ENCODE measurements at regions not wholly inside any gene's neighbourhood (a gene's known extent, or its start where the extent isn't known, plus 50 kb on each side); places are given as distances from the start of the nearest gene placed in this dataset.
"Not testable (repeated sequence)": the region's sequence is repeated elsewhere in the genome, so short reads cannot be mapped to it uniquely, and the experiment has no call there.

DNA sequence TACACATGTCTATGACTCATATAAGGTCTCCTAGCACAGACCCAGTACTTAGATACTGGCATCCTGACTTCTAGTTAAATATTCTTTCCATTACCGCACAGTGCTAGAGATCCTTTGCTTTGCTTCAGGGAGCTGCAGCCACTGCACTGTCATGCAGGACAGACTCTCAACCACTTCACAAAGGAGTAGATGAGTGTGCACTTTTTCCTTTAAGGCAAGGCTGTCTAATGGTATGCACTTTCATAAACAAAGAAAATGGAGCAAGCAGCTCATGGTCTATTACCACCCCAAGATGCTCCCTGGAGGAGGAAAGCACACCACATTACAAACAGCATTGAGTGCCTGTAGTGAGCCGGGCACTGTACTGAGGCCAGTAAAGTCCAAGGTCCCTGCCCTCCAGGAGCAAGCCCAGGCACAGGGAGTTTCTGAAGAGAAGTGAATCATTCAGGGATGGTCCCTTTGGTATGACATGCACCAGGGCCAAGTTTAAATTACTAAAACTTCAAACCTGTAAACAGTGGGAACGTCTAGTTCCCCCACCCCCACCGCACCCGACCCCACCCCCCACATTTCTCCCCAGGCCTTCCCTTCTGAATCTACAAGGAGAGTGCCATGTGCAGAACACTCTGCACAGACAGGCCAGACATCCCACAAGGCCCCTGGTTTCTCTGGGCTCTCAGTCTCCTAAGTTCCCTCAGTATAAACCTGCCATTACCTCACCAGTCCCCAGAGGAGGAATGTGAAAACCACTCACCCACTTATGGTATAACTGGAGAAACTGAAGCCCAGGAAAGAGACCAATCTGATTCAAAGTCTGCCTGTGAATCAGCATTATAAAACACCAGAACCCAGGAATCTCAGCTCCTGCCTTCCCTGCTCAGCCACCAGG lies 107.8 kb upstream of the BCL6 start:
- no peak for DNase-seq

DNA sequence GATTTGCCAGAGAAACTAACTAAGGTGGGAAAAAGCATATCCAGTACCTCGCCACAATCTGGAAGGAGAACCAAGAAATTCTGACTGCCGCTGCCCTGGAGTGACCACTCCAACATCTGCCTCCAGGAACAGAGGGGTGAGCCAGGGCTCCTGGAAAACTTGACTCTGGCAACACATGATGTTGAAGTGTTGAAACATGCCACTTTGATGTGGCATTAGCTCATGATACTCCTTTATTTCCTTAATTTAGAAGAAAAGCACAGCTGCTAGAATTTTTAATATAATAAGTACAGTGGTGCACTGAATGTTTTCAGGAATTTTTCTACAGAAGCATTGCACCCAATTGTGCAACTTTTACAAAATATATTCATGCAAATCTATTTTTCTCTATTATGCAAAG lies 109.9 kb upstream of the BCL6 start:
- DNase-seq = no peak

GRCh38 chr3:187856555-187856954 lies 111.3 kb upstream of the BCL6 start:
- DNase-seq = no peak

- DNase-seq = no peak
Observed at GRCh38 chr3:187858041-187858440, 112.8 kb upstream of the BCL6 start.

DNA sequence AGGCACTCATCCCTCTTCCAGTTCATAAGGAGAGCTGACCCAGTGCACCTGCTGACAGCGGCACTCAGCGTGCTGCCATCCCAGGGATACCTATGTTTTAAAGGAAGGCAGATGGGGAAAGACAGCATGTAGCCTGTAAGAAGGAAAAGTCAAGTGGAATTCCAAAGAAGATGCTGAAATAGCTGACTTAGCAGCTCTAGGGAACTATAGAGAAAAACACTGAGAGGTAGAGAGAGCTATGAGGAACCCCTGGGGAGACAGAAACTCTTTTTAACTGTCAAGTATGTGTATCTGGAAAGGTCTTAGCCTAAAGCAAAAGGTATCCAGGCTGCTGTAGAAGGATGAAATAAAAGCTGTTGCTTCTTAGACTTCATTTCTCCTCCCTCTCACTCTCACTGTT lies 113.4 kb upstream of the BCL6 start:
- DNase-seq = no peak

DNA sequence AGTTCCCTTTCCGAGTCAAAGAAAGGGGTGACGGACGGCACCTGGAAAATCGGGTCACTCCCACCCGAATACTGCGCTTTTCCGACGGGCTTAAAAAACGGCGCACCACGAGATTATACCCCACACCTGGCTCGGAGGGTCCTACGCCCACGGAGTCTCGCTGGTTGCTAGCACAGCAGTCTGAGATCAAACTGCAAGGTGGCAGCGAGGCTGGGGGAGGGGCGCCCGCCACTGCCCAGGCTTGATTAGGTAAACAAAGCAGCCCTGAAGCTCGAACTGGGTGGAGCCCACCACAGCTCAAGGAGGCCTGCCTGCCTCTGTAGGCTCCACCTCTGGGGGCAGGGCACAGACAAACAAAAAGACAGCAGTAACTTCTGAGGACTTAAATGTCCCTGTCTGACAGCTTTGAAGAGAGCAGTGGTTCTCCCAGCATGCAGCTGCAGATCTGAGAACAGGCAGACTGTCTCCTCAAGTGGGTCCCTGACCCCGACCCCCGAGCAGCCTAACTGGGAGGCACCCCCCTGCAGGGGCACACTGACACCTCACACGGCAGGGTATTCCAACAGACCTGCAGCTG lies 117.5 kb upstream of the BCL6 start:
- not testable (repeated sequence) for DNase-seq

GRCh38 chr3:187870360-187871203 lies 125.3 kb upstream of the BCL6 start:
- no peak for DNase-seq

DNA sequence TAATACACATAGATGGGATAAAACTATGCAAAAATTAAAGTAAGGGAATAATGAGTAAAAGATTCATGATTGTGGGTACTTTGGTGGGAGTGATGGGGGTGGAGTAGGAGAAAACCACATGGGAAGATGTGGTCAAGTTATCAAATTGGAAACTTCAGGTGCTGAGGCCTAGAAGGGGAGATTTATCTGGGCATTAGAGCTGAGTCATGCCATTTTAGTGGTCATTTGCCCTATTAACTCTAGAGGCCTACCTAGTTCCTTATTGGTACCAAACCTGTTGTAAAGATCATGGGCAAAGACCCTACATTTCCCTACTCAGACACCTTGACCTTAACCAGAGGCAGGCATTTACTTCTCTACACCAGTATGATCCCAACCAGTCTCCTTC lies 125.9 kb upstream of the BCL6 start:
- DNase-seq = no peak

GRCh38 chr3:187871848-187872247 lies 126.6 kb upstream of the BCL6 start:
- no peak for DNase-seq

- DNase-seq = no peak
Observed at GRCh38 chr3:187873843-187874242, 128.6 kb upstream of the BCL6 start.

- DNase-seq = no peak
Observed at GRCh38 chr3:187875863-187876262, 130.6 kb upstream of the BCL6 start.

GRCh38 chr3:187878772-187879518 lies 133.7 kb upstream of the BCL6 start:
- DNase-seq = no peak

DNA sequence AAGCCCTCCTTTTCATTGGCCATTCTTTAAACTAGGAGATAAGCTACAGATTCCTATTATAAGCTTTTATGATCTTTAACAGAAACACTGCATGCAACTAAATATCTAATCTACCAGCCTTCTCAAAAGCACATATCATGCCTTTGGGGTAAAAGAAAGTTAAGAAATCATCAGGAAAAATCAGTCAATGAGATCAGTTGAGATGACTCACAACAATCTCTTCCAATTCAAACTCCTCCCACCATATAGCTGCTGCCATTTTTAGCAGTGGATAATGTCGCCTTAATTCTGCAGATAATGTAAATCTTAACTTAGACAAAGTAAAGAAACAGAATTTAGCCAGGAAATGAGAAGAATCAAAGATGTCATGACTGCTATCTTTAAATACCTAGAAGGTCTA lies 135.2 kb upstream of the BCL6 start:
- DNase-seq = no peak

GRCh38 chr3:187880851-187881250 lies 135.6 kb upstream of the BCL6 start:
- no peak for DNase-seq

DNA sequence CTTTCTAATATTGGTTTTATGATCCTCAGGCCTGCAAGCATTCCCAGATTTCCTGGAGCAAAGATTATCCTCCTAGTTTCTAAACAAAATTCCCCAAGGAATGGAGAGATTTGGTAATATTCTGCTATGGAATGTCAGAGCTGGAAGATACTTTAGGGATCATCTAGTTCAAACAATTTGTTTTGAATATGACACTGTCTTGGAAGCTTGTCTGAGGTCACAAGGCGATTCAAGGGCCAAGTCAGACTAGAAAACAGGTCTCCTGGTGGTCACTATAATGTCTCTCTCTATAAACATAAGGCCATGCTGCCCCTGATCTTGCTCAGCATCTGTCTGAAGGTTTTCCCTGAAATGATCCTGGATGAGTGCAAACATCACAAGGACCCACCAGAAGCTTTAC lies 143.4 kb upstream of the BCL6 start:
- no peak for DNase-seq

GRCh38 chr3:187889106-187889505 lies 143.8 kb upstream of the BCL6 start:
- no peak for DNase-seq

DNA sequence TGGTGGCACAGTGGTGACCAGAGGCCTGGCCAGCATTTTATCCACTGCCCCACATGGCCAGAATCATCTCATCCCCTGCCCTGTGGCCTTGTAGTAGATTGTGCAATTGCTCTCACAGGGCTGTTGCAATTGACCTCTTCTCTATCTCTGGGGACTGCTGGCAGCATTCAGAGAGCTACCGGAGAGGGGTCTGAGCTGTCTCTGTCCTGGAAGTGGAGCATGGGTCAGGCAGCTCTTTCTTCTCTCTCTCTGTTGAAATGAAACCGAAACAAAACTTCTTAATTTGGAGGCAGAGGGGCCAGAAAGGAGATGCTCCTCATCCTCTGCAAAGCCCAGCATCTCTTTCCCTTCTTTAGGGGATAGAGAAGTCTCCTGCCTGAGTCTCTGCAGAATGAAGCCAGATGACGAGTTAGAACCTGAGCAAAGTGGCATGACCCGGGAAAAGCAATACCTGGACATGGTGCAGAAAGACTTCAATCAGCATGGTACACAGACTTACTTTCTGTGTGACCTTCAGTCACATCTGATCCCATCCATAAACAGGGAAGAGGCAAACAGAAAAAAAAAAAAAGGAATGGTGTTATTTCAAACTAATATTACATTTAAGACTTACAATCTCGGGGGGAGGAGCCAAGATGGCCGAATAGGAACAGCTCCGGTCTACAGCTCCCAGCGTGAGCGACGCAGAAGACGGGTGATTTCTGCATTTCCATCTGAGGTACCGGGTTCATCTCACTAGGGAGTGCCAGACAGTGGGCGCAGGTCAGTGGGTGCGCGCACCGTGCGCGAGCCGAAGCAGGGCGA lies 144.5 kb upstream of the BCL6 start:
- DNase-seq = no peak

GRCh38 chr3:187890405-187890752 lies 145.1 kb upstream of the BCL6 start:
- DNase-seq = not testable (repeated sequence)

- peak; percentile 28 for DNase-seq
Observed at GRCh38 chr3:187896646-187897045, 151.4 kb upstream of the BCL6 start.

DNA sequence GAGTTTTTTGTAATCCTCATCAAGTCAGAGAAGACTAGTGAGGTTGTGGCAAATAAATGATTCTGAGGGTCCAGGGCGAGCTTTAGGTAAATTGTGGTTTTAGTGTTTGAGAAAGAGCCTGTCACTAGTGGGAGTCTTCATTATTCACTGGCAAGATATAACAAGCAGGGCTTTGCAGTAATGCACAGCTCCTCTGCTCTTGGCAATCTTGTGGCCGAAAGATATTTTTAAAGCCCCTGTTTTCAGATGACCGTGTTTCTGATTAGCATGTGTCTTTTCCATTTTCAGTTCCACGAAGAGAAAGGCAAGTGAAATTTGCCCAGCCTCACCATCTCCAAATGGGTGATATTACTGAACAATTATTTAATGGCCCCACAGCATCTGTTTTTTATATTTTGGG lies 154.0 kb upstream of the BCL6 start:
- DNase-seq = no peak

GRCh38 chr3:187900993-187901755 lies 155.9 kb upstream of the BCL6 start:
- DNase-seq = no peak
